ENCODE measurements at regions not wholly inside any gene's neighbourhood (a gene's known extent, or its start where the extent isn't known, plus 50 kb on each side); places are given as distances from the start of the nearest gene placed in this dataset.

DNA sequence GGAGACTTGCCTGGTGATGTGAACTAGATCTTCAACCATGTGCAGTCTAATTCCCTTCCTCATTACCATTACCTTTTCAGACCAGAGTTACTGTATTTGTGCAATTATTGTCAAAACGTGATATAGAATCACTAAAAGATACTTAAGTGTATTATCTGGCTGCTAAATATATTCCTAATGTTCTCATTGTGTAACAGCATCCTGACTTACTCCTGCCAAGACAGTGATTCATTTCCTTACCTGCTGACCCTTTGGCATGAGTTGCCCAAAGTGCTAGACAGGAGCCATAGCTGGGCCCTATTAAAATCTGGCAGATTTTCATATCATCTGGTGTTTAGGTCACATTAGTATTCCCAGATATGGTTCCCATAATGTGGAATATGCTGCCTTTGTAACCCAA, 598.3 kb upstream of the CAMK1G start:
- TF ChIP-seq, protein P1, sequence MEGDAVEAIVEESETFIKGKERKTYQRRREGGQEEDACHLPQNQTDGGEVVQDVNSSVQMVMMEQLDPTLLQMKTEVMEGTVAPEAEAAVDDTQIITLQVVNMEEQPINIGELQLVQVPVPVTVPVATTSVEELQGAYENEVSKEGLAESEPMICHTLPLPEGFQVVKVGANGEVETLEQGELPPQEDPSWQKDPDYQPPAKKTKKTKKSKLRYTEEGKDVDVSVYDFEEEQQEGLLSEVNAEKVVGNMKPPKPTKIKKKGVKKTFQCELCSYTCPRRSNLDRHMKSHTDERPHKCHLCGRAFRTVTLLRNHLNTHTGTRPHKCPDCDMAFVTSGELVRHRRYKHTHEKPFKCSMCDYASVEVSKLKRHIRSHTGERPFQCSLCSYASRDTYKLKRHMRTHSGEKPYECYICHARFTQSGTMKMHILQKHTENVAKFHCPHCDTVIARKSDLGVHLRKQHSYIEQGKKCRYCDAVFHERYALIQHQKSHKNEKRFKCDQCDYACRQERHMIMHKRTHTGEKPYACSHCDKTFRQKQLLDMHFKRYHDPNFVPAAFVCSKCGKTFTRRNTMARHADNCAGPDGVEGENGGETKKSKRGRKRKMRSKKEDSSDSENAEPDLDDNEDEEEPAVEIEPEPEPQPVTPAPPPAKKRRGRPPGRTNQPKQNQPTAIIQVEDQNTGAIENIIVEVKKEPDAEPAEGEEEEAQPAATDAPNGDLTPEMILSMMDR (conservative IDR thresholded peaks at IDR 0.05; ENCODE audit: low read length) = no peak
- TF ChIP-seq EZH2phosphoT487 (IDR thresholded peaks at IDR 0.05; ENCODE audit: borderline replicate concordance) = no peak

Data from Loucy (cell line).